GM13976 (cell line): ENCODE measurements at regions not wholly inside any gene's neighbourhood (a gene's known extent, or its start where the extent isn't known, plus 50 kb on each side); places are given as distances from the start of the nearest gene placed in this dataset.
"Not testable (repeated sequence)": the region's sequence is repeated elsewhere in the genome, so short reads cannot be mapped to it uniquely, and the experiment has no call there.

Source experiments
- DNase-seq: peaks from one replicate; pipeline ENCODE4 v3.0.0; 2012; ENCODE audit warnings: low spot score
- CTCF ChIP-seq: IDR thresholded peaks from 2 replicates; pipeline ENCODE4 v1.5.1; 2012; ENCODE audit warnings: borderline replicate concordance, mild to moderate bottlenecking; ENCODE audit not compliant: insufficient read depth; ENCODE audit errors: extremely low read depth, missing control alignments, control extremely low read depth
- in situ Hi-C: fragments of 300-500 bp; cut with MboI; formaldehyde crosslinking; loops from one replicate; pipeline ENCODE4 v1.12.0; 2022; ENCODE audit warnings: low sequenced_read_pairs, mixed read lengths, inconsistent platforms; ENCODE audit not compliant: unreplicated experiment

GRCh38 chr1:807699-808390 lies 115.9 kb upstream of the SAMD11 start:
- in situ Hi-C loops, DNase-seq: not testable (repeated sequence)

- DNase-seq, in situ Hi-C loops: not testable (repeated sequence)
Observed at GRCh38 chr1:810949-811348, 112.8 kb upstream of the SAMD11 start.

GRCh38 chr1:812535-813127 lies 111.1 kb upstream of the SAMD11 start:
- not testable (repeated sequence) for DNase-seq

GRCh38 chr1:814543-814942 lies 109.2 kb upstream of the SAMD11 start:
- in situ Hi-C loops, DNase-seq: not testable (repeated sequence)

More at GRCh38 chr1:812535-813127, 111.1 kb upstream of the SAMD11 start:
- in situ Hi-C loops: not testable (repeated sequence)

- DNase-seq, in situ Hi-C loops: not testable (repeated sequence)
Observed at GRCh38 chr1:815147-815922, 108.4 kb upstream of the SAMD11 start.

- in situ Hi-C loops: not testable (repeated sequence)
Observed at GRCh38 chr1:817071-817599, 106.6 kb upstream of the SAMD11 start.

GRCh38 chr1:817658-818617 lies 105.8 kb upstream of the SAMD11 start:
- DNase-seq, in situ Hi-C loops: not testable (repeated sequence)

More at GRCh38 chr1:817071-817599, 106.6 kb upstream of the SAMD11 start:
- DNase-seq: not testable (repeated sequence)

GRCh38 chr1:818618-819291 lies 105.0 kb upstream of the SAMD11 start:
- in situ Hi-C loops: no loop called here
- DNase-seq: no peak

GRCh38 chr1:820962-821361 lies 102.8 kb upstream of the SAMD11 start:
- DNase-seq: no peak
- in situ Hi-C loops: no loop called here
- no peak for TF ChIP-seq CTCF

More at GRCh38 chr1:818618-819291, 105.0 kb upstream of the SAMD11 start:
- TF ChIP-seq CTCF: no peak

GRCh38 chr1:826808-827207 lies 96.9 kb upstream of the SAMD11 start:
- in situ Hi-C loops: not testable (repeated sequence)

GRCh38 chr1:827211-828063 lies 96.3 kb upstream of the SAMD11 start:
- in situ Hi-C loops: not testable (repeated sequence)
- DNase-seq: peak; percentile 87

More at GRCh38 chr1:826808-827207, 96.9 kb upstream of the SAMD11 start:
- not testable (repeated sequence) for DNase-seq

- in situ Hi-C loops, DNase-seq: not testable (repeated sequence)
Observed at GRCh38 chr1:829324-829723, 94.4 kb upstream of the SAMD11 start.

GRCh38 chr1:829932-830331 lies 93.8 kb upstream of the SAMD11 start:
- in situ Hi-C loops, DNase-seq: not testable (repeated sequence)
